Right lobe of liver (tissue), 4 donors: ENCODE measurements at regions not wholly inside any gene's neighbourhood (a gene's known extent, or its start where the extent isn't known, plus 50 kb on each side); places are given as distances from the start of the nearest gene placed in this dataset.

Experiments
- CTCF ChIP-seq, 4 donors: fragments of 200-600 bp in 3 of 4; fragments of 450-650 bp in 1 of 4; IDR thresholded peaks; one replicate each; pipeline versions ENCODE4 v1.5.1 to v1.8.0; 2016 to 2022; ENCODE audit warnings: antibody characterized with exemption in 4 of 4, mild to moderate bottlenecking in 2 of 4
- POLR2A ChIP-seq: fragments of 450-650 bp; IDR thresholded peaks from one replicate; pipeline ENCODE4 v1.6.1; 2017; ENCODE audit warnings: antibody characterized with exemption, mild to moderate bottlenecking
- donor health status: DM: no; HTN: no; CAD: no.
- donor health status: DM: no; HTN: no; CAD: no.
- donor health status: DM: no; HTN: yes; CAD: no.

GRCh38 chr3:191087391-191087790 is 111.7 kb upstream of the OSTN start:
- TF ChIP-seq POLR2A: no peak
- TF ChIP-seq CTCF (IDR thresholded peaks at IDR 0.05): no peak
